ENCODE measurements at regions not wholly inside any gene's neighbourhood (a gene's known extent, or its start where the extent isn't known, plus 50 kb on each side); places are given as distances from the start of the nearest gene placed in this dataset.

- peaks cover 0 to 2% (median 0%) of the 10 kb centered on the region in 4 donors for H3K27me3 ChIP-seq (ENCODE audit: control insufficient read depth in 4 of 4, insufficient read depth in 4 of 4, low read length in 3 of 4)
- no peaks in the 10 kb centered on the region for H3K9me3 ChIP-seq (ENCODE audit: control insufficient read depth in 4 of 4, low read length in 3 of 4)
- no peak overlapping the region for H3K9ac ChIP-seq (ENCODE audit: low read depth in 1 of 2, low read length in 2 of 2)
- H3K36me3 ChIP-seq (ENCODE audit: control insufficient read depth in 4 of 4, insufficient read depth in 3 of 4, low read depth in 1 of 4, low read length in 3 of 4): no peaks in the 10 kb centered on the region
- DNase-seq (ENCODE audit: low spot score): no peak
- TF ChIP-seq TAF1 (conservative IDR thresholded peaks at IDR 0.05): no peak
- TF ChIP-seq RXRA (IDR thresholded peaks at IDR 0.05): no peak
- TF ChIP-seq ATF3 (IDR thresholded peaks at IDR 0.05): no peak
- TF ChIP-seq MAX (IDR thresholded peaks at IDR 0.05): no peak
- TF ChIP-seq SP1 (IDR thresholded peaks at IDR 0.05): no peak
- no peak for TF ChIP-seq REST (IDR thresholded peaks at IDR 0.05)
- no peak for TF ChIP-seq CTCF (IDR thresholded peaks at IDR 0.05; ENCODE audit: low read depth, low read length, missing input control)
- no peak for TF ChIP-seq HNF4A (conservative IDR thresholded peaks at IDR 0.05)
- TF ChIP-seq JUND (IDR thresholded peaks at IDR 0.05): no peak
- no peak for TF ChIP-seq YY1 (IDR thresholded peaks at IDR 0.05)
- TF ChIP-seq ZBTB33 (IDR thresholded peaks at IDR 0.05): no peak
- no peak overlapping the region for H3K4me3 ChIP-seq (ENCODE audit: low read depth in 1 of 3, low read length in 3 of 3)
- WGBS: 95% methylated on average over 1 of the region's 1 CpG
- H3K4me1 ChIP-seq (ENCODE audit: control insufficient read depth in 4 of 4, insufficient read depth in 4 of 4, low read length in 3 of 4): no peaks in the 10 kb centered on the region
- H3K27ac ChIP-seq (ENCODE audit: low read depth in 1 of 2, low read length in 2 of 2): no peak overlapping the region
These were observed 444.4 kb upstream of the MARCKS start for GRCh38 chr6:113412589-113413357.

GRCh38 chr6:113414511-113414910, 442.6 kb upstream of the MARCKS start:
- DNase-seq (ENCODE audit: low spot score): no peak

More at GRCh38 chr6:113414511-113414910, 442.6 kb upstream of the MARCKS start:
- Histone ChIP-seq H3K27me3 (ENCODE audit: control insufficient read depth in 4 of 4, insufficient read depth in 4 of 4, low read length in 3 of 4) (no peaks in the 10 kb centered on the region), H3K4me1 (ENCODE audit: control insufficient read depth in 4 of 4, insufficient read depth in 4 of 4, low read length in 3 of 4) (no peaks in the 10 kb centered on the region), H3K9ac (ENCODE audit: low read depth in 1 of 2, low read length in 2 of 2) (no peak overlapping the region), H3K4me3 (ENCODE audit: low read depth in 1 of 3, low read length in 3 of 3) (no peak overlapping the region), H3K27ac (ENCODE audit: low read depth in 1 of 2, low read length in 2 of 2) (no peak overlapping the region), H3K9me3 (ENCODE audit: control insufficient read depth in 4 of 4, low read length in 3 of 4) (no peaks in the 10 kb centered on the region), H3K36me3 (ENCODE audit: control insufficient read depth in 4 of 4, insufficient read depth in 3 of 4, low read depth in 1 of 4, low read length in 3 of 4) (no peaks in the 10 kb centered on the region)
- peak; percentile 79 to 83 for TF ChIP-seq RAD21 (IDR thresholded peaks at IDR 0.05)
- TF ChIP-seq REST (IDR thresholded peaks at IDR 0.05): no peak
- peak; percentile 51 for TF ChIP-seq CTCF (IDR thresholded peaks at IDR 0.05; ENCODE audit: low read depth, low read length, missing input control)
- 26% methylated on average over 3 of the region's 3 CpGs for WGBS
